ENCODE measurements at regions not wholly inside any gene's neighbourhood (a gene's known extent, or its start where the extent isn't known, plus 50 kb on each side); places are given as distances from the start of the nearest gene placed in this dataset.
"Not testable (repeated sequence)": the region's sequence is repeated elsewhere in the genome, so short reads cannot be mapped to it uniquely, and the experiment has no call there.

- peak; percentile 94 for DNase-seq (ENCODE audit: low read depth)
- H3K4me3 ChIP-seq (ENCODE audit: low read depth, low read length), result no peak overlapping the region; the same call in 1 of the 2 replicates
- no peak for TF ChIP-seq CTCF (IDR thresholded peaks at IDR 0.05; ENCODE audit: low read depth, low read length, missing control alignments)
These were observed 211.8 kb downstream of the RBM26 start for GRCh38 chr13:79194272-79194671.

DNA sequence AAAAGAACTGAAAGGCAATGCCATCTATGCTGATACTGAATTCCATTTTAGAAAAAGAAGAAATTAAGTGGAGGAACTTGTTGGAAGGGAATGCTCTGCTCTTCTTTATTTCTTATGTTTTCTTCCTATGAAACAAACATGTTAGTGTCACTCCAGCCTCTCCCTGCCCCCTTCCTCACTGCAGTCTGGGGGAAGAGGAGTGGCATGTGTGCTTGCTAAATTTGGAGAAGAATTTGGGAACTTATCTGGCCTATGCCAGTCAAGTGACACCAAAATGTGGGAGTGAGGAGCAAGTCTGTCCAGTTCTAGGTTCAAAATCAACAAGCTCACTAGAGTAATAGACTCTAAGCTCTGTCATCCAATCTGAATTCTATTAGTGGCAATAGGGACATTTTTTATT, 214.6 kb downstream of the RBM26 start:
- H3K4me3 ChIP-seq (ENCODE audit: low read depth, low read length), result no peak overlapping the region
- TF ChIP-seq CTCF (IDR thresholded peaks at IDR 0.05; ENCODE audit: low read depth, low read length, missing control alignments), result no peak
- no peak for DNase-seq (ENCODE audit: low read depth)

DNA sequence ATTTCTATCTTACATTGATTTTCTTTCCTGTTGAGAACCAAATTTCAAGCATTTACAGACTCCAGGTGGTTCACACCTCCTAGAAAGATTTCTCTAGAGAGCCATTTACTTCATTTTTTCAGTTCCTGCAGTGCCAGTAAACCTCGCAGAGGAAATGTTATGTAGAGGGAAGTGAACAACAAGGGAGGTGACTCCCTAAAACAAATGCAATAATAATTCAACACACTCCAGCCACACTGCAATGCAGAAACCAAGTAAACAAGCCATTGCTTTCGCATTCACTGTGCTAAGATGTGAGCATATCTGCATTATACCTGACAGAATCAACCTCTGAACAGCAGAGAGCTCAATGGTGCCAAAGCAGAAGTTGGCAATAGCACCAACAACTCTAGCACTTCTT, 215.1 kb downstream of the RBM26 start:
- TF ChIP-seq CTCF (IDR thresholded peaks at IDR 0.05; ENCODE audit: low read depth, low read length, missing control alignments), result no peak
- no peak overlapping the region for H3K4me3 ChIP-seq (ENCODE audit: low read depth, low read length)
- DNase-seq (ENCODE audit: low read depth), result peak; percentile 48

GRCh38 chr13:79187917-79188690, 218.0 kb downstream of the RBM26 start:
- H3K4me3 ChIP-seq (ENCODE audit: low read depth, low read length), result no peak overlapping the region
- no peak for TF ChIP-seq CTCF (IDR thresholded peaks at IDR 0.05; ENCODE audit: low read depth, low read length, missing control alignments)
- no peak for DNase-seq (ENCODE audit: low read depth)

- no peak for TF ChIP-seq CTCF (IDR thresholded peaks at IDR 0.05; ENCODE audit: low read depth, low read length, missing control alignments)
- DNase-seq (ENCODE audit: low read depth), result no peak
- H3K4me3 ChIP-seq (ENCODE audit: low read depth, low read length), result no peak overlapping the region
These were observed 220.5 kb downstream of the RBM26 start for GRCh38 chr13:79185580-79185979.

DNA sequence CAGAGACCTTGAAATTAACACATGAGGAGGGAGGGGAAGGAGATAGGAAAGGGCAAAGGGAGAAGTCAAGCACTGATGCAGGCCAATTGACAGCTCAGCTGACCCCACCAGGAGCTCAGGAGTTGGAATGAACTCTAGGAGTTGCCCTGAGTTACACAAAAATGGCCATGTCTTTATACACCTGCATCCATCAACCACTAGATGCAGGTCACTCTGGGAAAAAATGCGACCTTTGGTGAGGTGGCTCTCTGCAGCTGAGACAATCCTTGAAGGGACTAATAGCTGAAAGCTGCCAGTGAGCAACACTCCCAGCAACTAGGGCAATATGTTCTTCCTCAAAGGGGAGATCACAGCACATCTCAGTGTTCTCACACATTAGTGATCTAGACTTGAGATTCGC, 222.8 kb downstream of the RBM26 start:
- no peak for DNase-seq (ENCODE audit: low read depth)

GRCh38 chr13:79173691-79174090, 232.4 kb downstream of the RBM26 start:
- not testable (repeated sequence) for DNase-seq (ENCODE audit: low read depth); H3K4me3 ChIP-seq (ENCODE audit: low read depth, low read length)

More for the DNA sequence above, 222.8 kb downstream of the RBM26 start:
- no peak for TF ChIP-seq CTCF (IDR thresholded peaks at IDR 0.05; ENCODE audit: low read depth, low read length, missing control alignments)
- H3K4me3 ChIP-seq (ENCODE audit: low read depth, low read length), result no peak overlapping the region

DNA sequence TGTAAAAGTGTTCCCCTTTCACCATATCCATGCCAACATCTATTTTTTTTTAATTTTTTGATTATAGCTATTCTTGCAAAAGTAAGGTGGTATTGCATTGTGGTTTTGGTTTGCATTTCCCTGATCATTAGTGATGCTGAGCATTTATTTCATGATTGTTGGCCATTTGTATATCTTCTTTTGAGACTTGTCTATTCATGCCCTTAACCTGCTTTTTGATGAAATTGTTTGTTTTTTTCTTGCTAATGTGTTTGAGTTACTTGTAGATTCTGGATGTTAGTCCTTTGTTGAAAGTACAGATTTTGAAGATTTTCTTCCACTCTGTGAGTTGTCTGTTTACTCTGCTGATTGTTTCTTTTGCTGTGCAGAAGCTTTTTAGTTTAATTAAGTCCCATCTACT, 233.1 kb downstream of the RBM26 start:
- not testable (repeated sequence) for DNase-seq (ENCODE audit: low read depth); H3K4me3 ChIP-seq (ENCODE audit: low read depth, low read length)
